ENCODE measurements at regions not wholly inside any gene's neighbourhood (a gene's known extent, or its start where the extent isn't known, plus 50 kb on each side); places are given as distances from the start of the nearest gene placed in this dataset.
A peak's percentile ranks its signal among the peaks of the same experiment; 100 is the strongest.

GRCh38 chr10:78476844-78477243 is 443.2 kb downstream of the RPS24 start:
- Histone ChIP-seq H3F3A (ENCODE audit: low read length, unreplicated experiment) (no peaks in the 10 kb centered on the region), H3K9me2 (replicated peaks; ENCODE audit: low read length) (no peaks in the 10 kb centered on the region), H3K4me2 (ENCODE audit: low read length) (no peak overlapping the region), H3K36me3 (ENCODE audit: low read depth, low read length) (no peaks in the 10 kb centered on the region), H4K20me1 (ENCODE audit: low read length) (no peaks in the 10 kb centered on the region), H3K27me3 (ENCODE audit: low read length) (peaks cover 58% of the 10 kb centered on the region), H3K27ac (ENCODE audit: low read length) (no peak overlapping the region), H3K4me3 (ENCODE audit: low read length) (no peak overlapping the region), H3K9me3 (ENCODE audit: low read length) (no peaks in the 10 kb centered on the region), H3K79me2 (ENCODE audit: low read length) (no peaks in the 10 kb centered on the region), H3K9ac (ENCODE audit: low read length) (no peak overlapping the region), H3K4me1 (ENCODE audit: insufficient read depth, low read length) (no peaks in the 10 kb centered on the region), H2AFZ (ENCODE audit: low read length) (no peak overlapping the region)
- no peak for ATAC-seq
- CTCF ChIA-PET, result interaction anchor here (1.4 kb wide), 1 partner anchor 181 kb away, joined by 3 read pairs; no protein-coding TSS in a partner anchor
- POLR2A ChIA-PET (ENCODE audit: unreplicated experiment), result no interaction called here
- no peak for DNase-seq
- no peak for TF ChIP-seq EZH2phosphoT487 (IDR thresholded peaks at IDR 0.05; ENCODE audit: borderline replicate concordance, low read length)
- TF ChIP-seq CTCF (conservative IDR thresholded peaks at IDR 0.05; ENCODE audit: low read depth, low read length), result no peak
- no peak for TF ChIP-seq EZH2 (IDR thresholded peaks at IDR 0.05; ENCODE audit: low read length, unreplicated experiment)
- intact Hi-C loops (cut with micrococcal nuclease), result no loop called here
- BruUV-seq (replicated peaks), result no TSS peak

- no peak for DNase-seq
- Histone ChIP-seq H3K27me3 (ENCODE audit: low read length) (peaks cover 79% of the 10 kb centered on the region), H3K9me2 (replicated peaks; ENCODE audit: low read length) (no peaks in the 10 kb centered on the region), H3F3A (ENCODE audit: low read length, unreplicated experiment) (no peaks in the 10 kb centered on the region), H3K4me3 (ENCODE audit: low read length) (no peak overlapping the region), H3K4me2 (ENCODE audit: low read length) (no peak overlapping the region), H3K9ac (ENCODE audit: low read length) (no peak overlapping the region), H3K27ac (ENCODE audit: low read length) (no peak overlapping the region), H4K20me1 (ENCODE audit: low read length) (no peaks in the 10 kb centered on the region), H3K9me3 (ENCODE audit: low read length) (no peaks in the 10 kb centered on the region), H3K79me2 (ENCODE audit: low read length) (no peaks in the 10 kb centered on the region), H3K4me1 (ENCODE audit: insufficient read depth, low read length) (no peaks in the 10 kb centered on the region), H2AFZ (ENCODE audit: low read length) (no peak overlapping the region), H3K36me3 (ENCODE audit: low read depth, low read length) (no peaks in the 10 kb centered on the region)
- ATAC-seq, result no peak
- intact Hi-C loops (cut with micrococcal nuclease), result no loop called here
- TF ChIP-seq EZH2phosphoT487 (IDR thresholded peaks at IDR 0.05; ENCODE audit: borderline replicate concordance, low read length) (peak; percentile 63; the same call in 1 of the 2 replicates), CTCF (conservative IDR thresholded peaks at IDR 0.05; ENCODE audit: low read depth, low read length) (no peak)
- ChIA-PET CTCF (no interaction called here), POLR2A (ENCODE audit: unreplicated experiment) (no interaction called here)
- BruUV-seq (replicated peaks), result no TSS peak
Measured at GRCh38 chr10:78478919-78479318, 445.3 kb downstream of the RPS24 start.

- intact Hi-C loops (cut with micrococcal nuclease), result no loop called here
- ChIA-PET CTCF (no interaction called here), POLR2A (ENCODE audit: unreplicated experiment) (no interaction called here)
- Histone ChIP-seq H2AFZ (ENCODE audit: low read length) (no peak overlapping the region), H3K9me2 (replicated peaks; ENCODE audit: low read length) (no peaks in the 10 kb centered on the region), H3K27ac (ENCODE audit: low read length) (no peak overlapping the region), H3K4me1 (ENCODE audit: insufficient read depth, low read length) (no peaks in the 10 kb centered on the region), H3K9me3 (ENCODE audit: low read length) (no peaks in the 10 kb centered on the region), H3K4me2 (ENCODE audit: low read length) (no peak overlapping the region), H3F3A (ENCODE audit: low read length, unreplicated experiment) (no peaks in the 10 kb centered on the region), H3K9ac (ENCODE audit: low read length) (no peak overlapping the region), H3K79me2 (ENCODE audit: low read length) (no peaks in the 10 kb centered on the region), H4K20me1 (ENCODE audit: low read length) (no peaks in the 10 kb centered on the region), H3K4me3 (ENCODE audit: low read length) (no peak overlapping the region), H3K27me3 (ENCODE audit: low read length) (peaks cover 84% of the 10 kb centered on the region), H3K36me3 (ENCODE audit: low read depth, low read length) (no peaks in the 10 kb centered on the region)
- DNase-seq, result no peak
- BruUV-seq (replicated peaks), result no TSS peak
- no peak for ATAC-seq
- TF ChIP-seq EZH2 (IDR thresholded peaks at IDR 0.05; ENCODE audit: low read length, unreplicated experiment) (no peak), CTCF (conservative IDR thresholded peaks at IDR 0.05; ENCODE audit: low read depth, low read length) (no peak), EZH2phosphoT487 (IDR thresholded peaks at IDR 0.05; ENCODE audit: borderline replicate concordance, low read length) (no peak)
Measured at GRCh38 chr10:78479467-78479866, 445.8 kb downstream of the RPS24 start.

Data from PC-3 (cell line).